Activated T-cell treated with anti-CD3 and anti-CD28 coated beads, Interleukin-2, amount 50 U/mL, for 48 hours (primary cell): ENCODE measurements at regions not wholly inside any gene's neighbourhood (a gene's known extent, or its start where the extent isn't known, plus 50 kb on each side); places are given as distances from the start of the nearest gene placed in this dataset.
"Not testable (repeated sequence)": the region's sequence is repeated elsewhere in the genome, so short reads cannot be mapped to it uniquely, and the experiment has no call there.

ENCODE experiments used
- DNase-seq, 2 experiments: peaks; one replicate each; pipeline ENCODE4 v3.0.0-alpha.2; 2020

- no peak for DNase-seq
These were observed 1160.4 kb downstream of the EFNA5 start for GRCh38 chr5:106510321-106510720.

GRCh38 chr5:106508894-106509293 is 1161.8 kb downstream of the EFNA5 start:
- no peak for DNase-seq

- DNase-seq = no peak
These were observed 1176.8 kb downstream of the EFNA5 start for GRCh38 chr5:106493910-106494309.

DNA sequence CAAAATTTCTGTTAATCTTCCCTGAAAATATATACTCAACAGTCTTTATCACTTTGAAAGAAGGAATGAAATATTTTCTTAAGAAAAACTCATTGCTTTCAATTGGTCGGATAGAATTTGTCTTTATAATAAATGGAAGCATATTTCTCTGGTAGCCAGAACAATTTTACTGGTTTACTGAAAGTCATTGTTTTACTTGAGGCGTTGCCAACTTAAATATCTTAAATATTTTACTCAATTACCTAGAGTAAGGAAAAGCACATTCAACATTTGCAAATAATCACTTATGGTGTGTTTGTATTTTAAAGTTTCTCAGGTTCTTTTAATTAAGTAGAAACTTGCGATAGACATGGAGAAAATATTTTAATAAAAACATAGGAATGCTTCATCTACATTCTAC is 1181.7 kb downstream of the EFNA5 start:
- DNase-seq = no peak

- DNase-seq = no peak
These were observed 1182.3 kb downstream of the EFNA5 start for GRCh38 chr5:106488407-106488806.

GRCh38 chr5:106481374-106481773 is 1189.4 kb downstream of the EFNA5 start:
- no peak for DNase-seq

- DNase-seq = no peak
These were observed 1194.1 kb downstream of the EFNA5 start for GRCh38 chr5:106476630-106477029.

GRCh38 chr5:106474066-106474465 is 1196.7 kb downstream of the EFNA5 start:
- no peak for DNase-seq

DNA sequence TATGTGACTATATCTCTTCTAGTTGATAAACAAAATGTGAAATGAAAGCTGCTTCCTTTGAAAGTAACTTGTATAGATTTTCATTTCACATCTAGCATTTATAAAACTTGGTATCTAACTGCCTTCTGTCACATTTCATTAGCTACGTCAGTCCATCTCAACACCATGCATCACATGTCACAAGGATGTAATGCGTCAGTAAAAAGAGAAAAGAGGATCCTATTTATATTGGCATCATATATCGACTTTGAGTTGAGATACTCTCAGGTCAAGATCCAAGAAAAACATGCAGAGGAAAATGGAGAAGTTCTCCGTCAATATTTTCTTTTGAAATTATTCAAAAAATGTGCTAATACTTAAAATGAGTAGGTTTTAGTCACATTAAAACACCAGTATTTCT is 1211.2 kb downstream of the EFNA5 start:
- DNase-seq = no peak

DNA sequence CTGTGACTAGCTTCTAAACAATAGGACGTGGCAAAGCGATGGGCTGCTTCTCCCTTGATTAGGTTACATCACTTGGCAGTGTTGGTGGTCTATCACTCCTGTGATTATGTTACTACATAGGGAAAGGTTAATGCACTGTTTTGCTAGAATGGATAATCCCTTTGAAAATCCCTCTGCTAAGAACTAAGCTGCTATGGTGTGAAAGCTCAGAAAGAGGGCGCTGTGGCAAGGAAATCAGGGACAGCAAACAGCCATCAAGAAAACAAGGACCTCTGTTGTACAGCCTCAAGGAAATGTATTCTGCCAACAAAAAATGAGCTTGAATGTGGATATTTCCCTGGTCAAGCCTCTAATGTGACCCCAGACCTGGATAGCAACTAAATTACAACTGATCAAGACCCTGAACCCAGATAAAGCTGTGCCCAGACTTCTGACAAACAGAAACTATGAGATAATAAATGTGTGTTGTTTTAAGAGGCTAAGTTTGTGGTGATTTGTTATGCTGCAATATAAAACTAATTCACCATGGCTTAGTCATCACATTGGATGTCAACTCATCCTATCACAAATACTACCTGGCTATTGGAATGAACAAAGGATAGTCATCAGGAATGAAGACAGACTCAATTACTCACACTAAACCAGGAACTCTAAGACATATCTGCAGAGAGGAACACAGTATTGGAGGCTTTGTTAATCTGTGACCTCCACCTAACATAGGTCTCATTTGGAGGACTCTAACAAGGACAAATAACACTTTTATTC is 1215.9 kb downstream of the EFNA5 start:
- DNase-seq = no peak

DNA sequence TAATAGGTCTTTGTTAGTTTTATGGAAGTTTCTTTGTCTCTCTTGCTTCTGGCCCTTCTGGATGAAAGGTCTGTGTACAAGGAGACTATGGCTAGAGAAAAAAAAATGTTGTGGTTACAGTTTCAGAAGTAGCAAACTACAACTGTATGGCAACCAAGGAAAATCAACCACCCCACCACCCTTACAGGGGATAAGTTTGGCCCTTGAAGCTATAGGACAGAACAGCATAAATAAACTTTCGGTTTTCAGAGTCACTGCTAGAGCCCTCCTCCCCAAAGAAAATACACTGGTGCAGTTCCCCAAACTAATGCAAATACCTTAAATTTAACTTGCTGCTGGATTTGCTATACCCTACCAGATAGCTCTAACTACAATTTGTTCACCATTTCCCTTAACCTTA is 1216.7 kb downstream of the EFNA5 start:
- no peak for DNase-seq

DNA sequence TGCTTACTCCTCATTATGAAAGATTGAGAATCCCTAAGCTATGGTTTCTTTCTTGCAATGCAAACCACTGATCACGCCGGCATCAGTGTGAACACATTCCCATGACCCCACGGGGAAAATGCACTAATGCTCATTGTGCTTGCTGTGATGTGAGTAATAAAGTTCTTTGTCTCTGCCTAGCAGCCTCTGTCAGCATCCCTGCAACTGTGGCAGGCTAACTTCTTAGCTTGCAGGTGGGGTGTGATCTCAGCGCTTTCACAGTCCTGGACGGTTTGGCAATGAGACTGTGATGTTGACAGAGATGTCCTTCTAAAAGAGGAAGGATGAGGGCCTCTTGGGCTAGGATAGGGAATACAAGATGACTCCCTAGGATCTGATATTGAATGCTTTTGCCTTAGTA is 1218.7 kb downstream of the EFNA5 start:
- DNase-seq = no peak

DNA sequence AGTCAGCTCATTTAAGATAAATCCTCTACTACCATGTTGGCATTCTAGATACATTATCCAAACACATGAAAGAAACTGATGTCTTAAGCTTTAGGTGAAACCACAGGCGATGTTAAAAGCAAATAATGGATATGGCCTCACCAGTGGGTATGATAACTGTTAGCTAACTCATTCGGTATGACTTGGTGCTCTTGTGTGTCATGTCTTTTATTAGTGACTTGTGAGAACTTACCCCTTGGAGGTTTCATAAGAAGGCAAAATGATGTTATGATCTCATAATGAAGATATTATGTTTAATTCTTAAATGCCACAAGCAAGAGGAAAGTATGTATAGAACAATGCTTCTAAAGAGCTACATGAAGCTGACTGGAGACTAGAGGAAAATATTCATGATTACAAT is 1227.0 kb downstream of the EFNA5 start:
- no peak for DNase-seq

DNA sequence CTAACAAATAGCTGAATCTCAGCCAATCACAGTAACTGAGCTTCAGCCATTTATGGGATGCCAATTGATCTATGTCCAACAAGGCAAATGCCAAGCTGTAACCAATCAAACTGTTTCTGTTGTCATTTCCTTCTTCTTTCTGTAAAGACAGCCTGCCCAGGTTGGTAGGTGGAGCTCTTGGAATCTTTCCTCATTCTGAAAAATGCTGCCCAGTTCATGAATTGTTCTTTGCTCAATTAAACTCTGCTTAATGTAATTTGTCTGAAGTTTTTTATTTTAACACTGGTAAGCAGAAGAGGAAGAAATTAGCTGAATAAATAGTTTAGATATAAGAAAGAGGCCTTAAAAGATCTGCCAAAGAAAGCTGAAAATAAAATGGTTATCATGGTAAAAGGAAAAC is 1235.6 kb downstream of the EFNA5 start:
- DNase-seq = no peak

DNA sequence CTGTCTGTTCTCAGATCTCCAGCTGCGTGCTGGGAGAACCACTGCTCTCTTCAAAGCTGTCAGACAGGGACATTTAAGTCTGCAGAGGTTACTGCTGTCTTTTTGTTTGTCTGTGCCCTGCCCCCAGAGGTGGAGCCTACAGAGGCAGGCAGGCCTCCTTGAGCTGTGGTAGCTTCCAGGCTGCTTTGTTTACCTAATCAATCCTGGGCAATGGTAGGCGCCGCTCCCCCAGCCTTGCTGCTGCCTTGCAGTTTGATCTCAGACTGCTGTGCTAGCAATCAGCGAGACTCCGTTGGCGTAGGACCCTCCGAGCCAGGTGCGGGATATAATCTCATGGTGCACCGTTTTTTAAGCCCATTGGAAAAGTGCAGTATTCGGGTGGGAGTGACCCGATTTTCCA is 1240.0 kb downstream of the EFNA5 start:
- DNase-seq = not testable (repeated sequence)

DNA sequence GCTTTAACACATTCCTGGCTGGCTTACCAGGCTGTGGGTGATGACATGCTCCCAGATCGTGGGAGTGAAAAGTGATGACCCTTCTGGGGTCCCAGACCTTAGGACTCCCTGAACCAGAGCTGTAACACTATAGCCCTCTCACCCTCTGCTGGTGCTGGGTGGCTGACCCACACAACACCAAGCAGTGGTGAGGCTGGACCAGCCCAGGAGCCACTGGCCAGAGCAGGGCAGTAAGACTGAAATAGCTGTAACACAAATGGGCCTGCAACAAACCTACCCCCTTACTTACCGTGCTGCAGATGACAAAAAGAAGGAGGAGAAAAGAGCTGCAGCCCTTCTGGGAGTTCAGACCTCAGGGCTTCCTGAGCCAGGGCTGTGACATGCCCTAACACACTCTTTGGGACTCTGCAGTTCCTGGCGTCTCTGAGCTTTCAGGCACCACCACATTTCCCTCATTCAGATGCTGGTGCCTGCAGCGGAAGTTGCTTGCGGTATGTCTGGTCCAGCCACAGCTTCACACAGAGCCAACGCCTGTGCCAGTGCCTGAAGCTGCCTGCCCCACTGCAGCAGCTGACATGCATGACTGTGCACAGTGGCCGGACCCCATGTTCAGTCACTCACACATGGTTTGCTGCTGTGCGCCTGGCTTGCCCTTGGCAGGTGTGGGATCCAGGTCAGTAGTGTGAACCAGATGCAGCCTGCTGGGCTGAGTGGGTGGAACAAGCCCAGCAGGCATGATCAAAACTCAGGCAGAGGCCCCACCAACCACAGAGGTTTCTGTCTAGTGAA is 1247.4 kb downstream of the EFNA5 start:
- no peak for DNase-seq

- no peak for DNase-seq
These were observed 1250.6 kb downstream of the EFNA5 start for GRCh38 chr5:106420102-106420501.

GRCh38 chr5:106418196-106418595 is 1252.5 kb downstream of the EFNA5 start:
- DNase-seq = no peak

DNA sequence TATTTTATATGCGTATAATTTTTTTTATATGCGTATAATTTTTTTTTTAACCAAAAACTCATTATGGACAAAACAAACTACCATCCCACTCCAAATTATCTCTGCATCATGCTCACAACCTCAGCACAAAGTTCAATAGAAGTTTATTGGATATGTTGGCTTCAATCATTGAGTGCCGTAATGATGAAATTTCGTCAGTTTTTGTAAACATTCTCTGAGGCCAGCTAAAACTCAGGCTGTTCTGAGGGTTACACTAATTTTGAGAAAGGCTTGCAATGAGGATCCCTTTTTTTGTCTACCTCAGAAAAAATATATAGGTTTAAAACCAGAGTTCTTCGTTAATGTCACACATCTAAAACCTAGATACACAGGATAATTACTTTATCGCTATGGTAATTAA is 1253.2 kb downstream of the EFNA5 start:
- no peak for DNase-seq

DNA sequence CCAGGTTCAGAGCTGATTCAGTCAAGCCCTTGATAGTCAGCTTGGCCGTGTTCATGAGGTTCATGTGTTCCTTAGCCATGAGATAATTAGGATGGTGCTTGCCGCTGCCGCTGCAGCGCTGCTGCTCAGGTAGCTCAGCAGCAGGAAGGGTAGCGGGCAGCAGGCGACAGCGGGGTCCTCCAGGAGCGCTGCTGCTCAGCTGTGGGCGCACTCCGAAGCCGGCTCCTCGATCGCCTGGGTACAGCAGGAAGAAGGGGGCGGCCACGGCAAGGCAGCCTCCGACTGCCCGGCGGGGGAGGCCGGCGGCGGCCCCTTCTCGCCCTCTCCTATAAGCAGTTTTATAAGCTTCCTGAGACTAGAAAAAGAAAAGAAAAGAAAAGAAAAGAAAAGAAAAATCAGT is 1253.6 kb downstream of the EFNA5 start:
- no peak for DNase-seq

DNA sequence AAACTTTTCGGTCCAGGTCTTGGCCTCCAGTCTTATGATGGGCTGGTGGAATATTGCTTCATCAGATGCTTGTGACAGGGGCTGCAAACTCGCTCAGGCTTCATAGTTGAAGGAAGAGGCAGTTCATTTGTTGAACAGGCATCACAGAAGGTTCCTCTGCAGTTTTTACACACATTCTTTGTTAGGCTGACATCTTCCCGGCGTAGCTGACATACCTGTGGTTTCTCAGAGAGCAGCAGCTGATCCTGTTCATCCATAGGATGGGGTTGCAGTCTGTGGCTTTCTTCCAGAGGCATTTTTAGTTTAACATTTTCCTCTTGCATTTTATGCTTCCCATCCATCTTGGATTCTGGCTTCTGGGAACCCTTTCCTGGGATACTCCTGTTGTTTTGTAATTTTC is 1255.2 kb downstream of the EFNA5 start:
- no peak for DNase-seq

- no peak for DNase-seq
These were observed 1256.4 kb downstream of the EFNA5 start for GRCh38 chr5:106414342-106414741.

- no peak for DNase-seq
These were observed 1258.1 kb downstream of the EFNA5 start for GRCh38 chr5:106412606-106413005.

- DNase-seq = no peak
These were observed 1262.2 kb downstream of the EFNA5 start for GRCh38 chr5:106408570-106408969.

- no peak for DNase-seq
These were observed 1262.6 kb downstream of the EFNA5 start for GRCh38 chr5:106408141-106408540.
